HEK293T (cell line): ENCODE measurements at regions not wholly inside any gene's neighbourhood (a gene's known extent, or its start where the extent isn't known, plus 50 kb on each side); places are given as distances from the start of the nearest gene placed in this dataset.

Experiments
- FOXK2 ChIP-seq: fragments of 450-650 bp; IDR thresholded peaks from 2 replicates; pipeline ENCODE4 v1.6.1; 2016; ENCODE audit warnings: mild to moderate bottlenecking
- FOXM1 ChIP-seq: fragments of 450-650 bp; IDR thresholded peaks from 2 replicates; pipeline ENCODE4 v1.6.1; 2017; ENCODE audit warnings: mild to moderate bottlenecking, borderline replicate concordance
- SUZ12 ChIP-seq: fragments of 450-650 bp; IDR thresholded peaks from 2 replicates; pipeline ENCODE4 v1.6.1; 2016; ENCODE audit warnings: mild to moderate bottlenecking

DNA sequence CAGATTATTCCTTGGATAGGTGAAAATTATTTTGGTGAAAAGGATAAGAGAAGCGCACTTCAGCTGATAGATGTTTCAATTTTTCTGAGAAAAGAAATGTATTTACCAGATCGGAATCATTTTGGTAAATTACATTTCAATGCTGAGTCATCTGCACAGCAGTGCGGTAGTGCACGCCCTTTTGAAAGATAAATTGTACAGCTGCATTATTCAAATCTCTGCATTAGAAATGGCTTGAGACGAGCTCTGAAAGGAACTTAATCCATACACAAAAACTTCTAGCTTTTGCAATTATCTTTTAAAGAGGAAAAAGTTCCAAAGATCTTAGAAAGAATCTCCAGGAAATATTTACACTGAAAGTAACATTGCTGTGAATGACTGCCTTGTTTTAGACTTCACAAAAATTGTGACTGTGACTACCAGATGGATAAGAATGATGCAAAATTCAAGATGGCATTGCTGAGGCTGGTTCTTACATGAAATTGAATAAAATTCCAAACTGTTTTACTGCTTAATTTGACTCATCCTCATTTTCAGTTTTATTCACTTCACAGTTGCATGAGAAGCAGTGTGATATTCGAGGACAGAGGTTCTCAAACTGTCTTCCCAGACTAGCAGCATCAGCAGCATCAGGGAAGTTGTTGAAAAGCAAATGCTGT is 161.7 kb downstream of the RND3 start:
- TF ChIP-seq SUZ12 (no peak), FOXK2 (no peak), FOXM1 (no peak)
